Duodenal mucosa (tissue), 2 donors: ENCODE measurements at regions not wholly inside any gene's neighbourhood (a gene's known extent, or its start where the extent isn't known, plus 50 kb on each side); places are given as distances from the start of the nearest gene placed in this dataset.
"Not testable (repeated sequence)": the region's sequence is repeated elsewhere in the genome, so short reads cannot be mapped to it uniquely, and the experiment has no call there.

Experiments used
- H3K27ac ChIP-seq: one replicate; pipeline ENCODE4 v1.7.0; 2013; ENCODE audit warnings: low read depth, low read length
- H3K27me3 ChIP-seq, 2 donors: one replicate each; pipeline ENCODE4 v1.7.0; 2013; ENCODE audit warnings: low read length in 2 of 2, control low read depth in 1 of 2; ENCODE audit not compliant: insufficient read depth in 2 of 2, control insufficient read depth in 1 of 2
- H3K36me3 ChIP-seq, 2 donors: one replicate each; pipeline ENCODE4 v1.7.0; 2013; ENCODE audit warnings: low read length in 2 of 2, control low read depth in 1 of 2; ENCODE audit not compliant: insufficient read depth in 2 of 2, control insufficient read depth in 1 of 2
- H3K4me1 ChIP-seq, 2 donors: one replicate each; pipeline ENCODE4 v1.7.0; 2013; ENCODE audit warnings: low read length in 2 of 2, control low read depth in 1 of 2; ENCODE audit not compliant: insufficient read depth in 2 of 2, control insufficient read depth in 1 of 2
- H3K4me3 ChIP-seq, 2 donors: one replicate each; pipeline ENCODE4 v1.7.0; 2013; ENCODE audit warnings: low read length in 2 of 2, low read depth in 1 of 2
- H3K9ac ChIP-seq, 2 donors: one replicate each; pipeline ENCODE4 v1.7.0; 2013; ENCODE audit warnings: low read length in 2 of 2, low read depth in 1 of 2
- H3K9me3 ChIP-seq, 2 donors: one replicate each; pipeline ENCODE4 v1.7.0; 2013; ENCODE audit warnings: low read length in 2 of 2, control low read depth in 1 of 2; ENCODE audit not compliant: control insufficient read depth in 1 of 2

GRCh38 chr7:11985971-11986370, 154.0 kb upstream of the THSD7A start:
- H3K9me3 ChIP-seq = no peaks in the 10 kb centered on the region
- no peak overlapping the region for H3K27ac ChIP-seq
- no peaks in the 10 kb centered on the region for H3K27me3 ChIP-seq
- H3K4me3 ChIP-seq = no peak overlapping the region
- H3K9ac ChIP-seq = no peak overlapping the region
- H3K36me3 ChIP-seq = no peaks in the 10 kb centered on the region
- H3K4me1 ChIP-seq = no peaks in the 10 kb centered on the region

DNA sequence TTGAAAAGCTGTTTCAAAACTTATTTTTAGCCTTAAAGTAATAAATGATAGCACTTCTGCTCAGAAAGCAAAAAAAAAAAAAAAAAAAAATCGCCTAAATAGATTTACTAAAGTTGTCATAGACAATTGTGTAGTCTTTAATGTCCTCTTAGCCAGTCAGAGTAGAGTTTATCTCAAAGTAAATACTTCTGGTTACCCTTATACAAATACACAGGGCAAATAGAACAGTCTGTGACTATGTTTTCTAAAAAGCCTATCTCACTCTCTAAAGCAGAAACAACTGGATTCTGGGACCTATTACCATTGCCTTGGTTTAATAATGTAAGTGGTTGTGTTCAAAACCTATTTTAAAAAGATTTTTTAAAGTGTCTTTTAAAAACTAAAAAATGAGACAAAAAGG, 156.2 kb upstream of the THSD7A start:
- Histone ChIP-seq H3K9ac (no peak overlapping the region), H3K27ac (no peak overlapping the region), H3K9me3 (no peaks in the 10 kb centered on the region), H3K4me3 (no peak overlapping the region), H3K27me3 (no peaks in the 10 kb centered on the region), H3K4me1 (no peaks in the 10 kb centered on the region), H3K36me3 (no peaks in the 10 kb centered on the region)

DNA sequence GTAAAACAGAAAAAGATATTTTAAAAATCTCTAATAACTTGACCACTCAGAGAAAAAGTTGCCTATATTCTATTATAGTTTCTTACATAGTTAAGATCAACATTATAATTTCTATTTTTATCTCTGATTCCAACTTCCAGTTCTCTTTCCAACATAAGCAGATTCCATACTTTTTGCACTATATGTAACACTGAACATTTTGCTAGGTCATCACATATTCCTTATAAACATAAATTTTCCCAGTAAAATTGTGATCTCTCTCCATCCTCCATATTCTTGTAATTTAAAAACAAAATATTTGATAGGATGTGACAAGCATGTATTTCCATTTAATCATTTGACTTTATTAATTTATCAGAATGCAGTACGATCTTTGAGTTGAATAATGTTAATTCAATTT, 170.4 kb upstream of the THSD7A start:
- no peaks in the 10 kb centered on the region for H3K27me3 ChIP-seq
- no peaks in the 10 kb centered on the region for H3K9me3 ChIP-seq
- no peak overlapping the region for H3K27ac ChIP-seq
- H3K36me3 ChIP-seq = no peaks in the 10 kb centered on the region
- peaks cover 0 to 7% of the 10 kb centered on the region in 2 donors for H3K4me1 ChIP-seq
- H3K4me3 ChIP-seq = no peak overlapping the region
- no peak overlapping the region for H3K9ac ChIP-seq

- no peaks in the 10 kb centered on the region for H3K27me3 ChIP-seq
- H3K4me1 ChIP-seq = peaks cover 0 to 7% of the 10 kb centered on the region in 2 donors
- H3K27ac ChIP-seq = no peak overlapping the region
- no peak overlapping the region for H3K9ac ChIP-seq
- no peaks in the 10 kb centered on the region for H3K9me3 ChIP-seq
- no peak overlapping the region for H3K4me3 ChIP-seq
- no peaks in the 10 kb centered on the region for H3K36me3 ChIP-seq
Observed at GRCh38 chr7:12004581-12004980, 172.6 kb upstream of the THSD7A start.

- H3K27me3 ChIP-seq = no peaks in the 10 kb centered on the region
- H3K4me1 ChIP-seq = peaks cover 0 to 7% of the 10 kb centered on the region in 2 donors
- H3K9me3 ChIP-seq = no peaks in the 10 kb centered on the region
Observed at GRCh38 chr7:12007576-12007975, 175.6 kb upstream of the THSD7A start.

GRCh38 chr7:12013983-12014382, 182.0 kb upstream of the THSD7A start:
- Histone ChIP-seq H3K27ac (no peak overlapping the region), H3K4me1 (no peaks in the 10 kb centered on the region)

More at GRCh38 chr7:12007576-12007975, 175.6 kb upstream of the THSD7A start:
- no peaks in the 10 kb centered on the region for H3K36me3 ChIP-seq
- H3K27ac ChIP-seq = no peak overlapping the region
- no peak overlapping the region for H3K4me3 ChIP-seq
- H3K9ac ChIP-seq = no peak overlapping the region

DNA sequence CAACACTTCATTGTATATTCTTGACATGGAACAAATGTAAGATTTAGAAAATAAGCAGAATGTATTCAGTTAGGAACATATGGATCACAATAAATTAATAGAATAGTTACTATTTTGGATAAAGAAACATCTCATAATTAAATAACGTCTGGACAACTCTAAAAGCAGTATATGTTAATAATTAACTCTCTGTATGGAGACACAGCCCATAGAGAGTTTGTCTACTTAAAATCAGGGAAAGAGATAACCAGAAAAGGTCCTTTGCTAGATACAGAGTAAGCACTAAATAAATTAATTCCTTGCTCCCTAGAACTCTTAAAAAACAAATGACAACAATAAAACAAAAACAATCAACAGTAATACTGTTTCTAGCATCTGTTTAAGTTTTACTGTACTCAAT, 184.4 kb upstream of the THSD7A start:
- no peaks in the 10 kb centered on the region for H3K4me1 ChIP-seq
- no peaks in the 10 kb centered on the region for H3K9me3 ChIP-seq
- H3K9ac ChIP-seq = no peak overlapping the region
- no peak overlapping the region for H3K27ac ChIP-seq
- H3K36me3 ChIP-seq = no peaks in the 10 kb centered on the region
- H3K27me3 ChIP-seq = no peaks in the 10 kb centered on the region
- H3K4me3 ChIP-seq = no peak overlapping the region

More at GRCh38 chr7:12013983-12014382, 182.0 kb upstream of the THSD7A start:
- Histone ChIP-seq H3K27me3 (no peaks in the 10 kb centered on the region), H3K9me3 (no peaks in the 10 kb centered on the region), H3K36me3 (no peaks in the 10 kb centered on the region), H3K9ac (no peak overlapping the region), H3K4me3 (no peak overlapping the region)

DNA sequence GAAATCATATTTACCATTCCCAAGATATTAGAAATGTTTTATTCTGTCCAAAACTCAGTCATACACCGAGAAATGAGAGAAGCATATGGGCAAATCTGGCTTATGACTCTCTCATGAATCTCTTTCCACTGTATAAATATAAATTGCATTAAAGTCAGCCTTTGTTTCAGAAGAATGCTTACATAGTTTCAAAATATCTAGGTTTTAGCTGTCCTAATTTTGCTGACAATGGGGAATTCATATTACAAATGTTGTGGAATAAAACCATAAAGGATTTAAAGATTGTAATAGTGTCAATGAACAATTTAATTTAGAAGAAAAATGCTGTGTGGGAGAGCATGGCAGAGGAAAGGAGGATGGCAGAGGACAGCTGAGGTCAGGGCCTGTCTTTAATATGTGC, 185.0 kb upstream of the THSD7A start:
- Histone ChIP-seq H3K36me3 (no peaks in the 10 kb centered on the region), H3K4me3 (no peak overlapping the region), H3K9me3 (no peaks in the 10 kb centered on the region), H3K9ac (no peak overlapping the region), H3K4me1 (no peaks in the 10 kb centered on the region), H3K27me3 (no peaks in the 10 kb centered on the region), H3K27ac (no peak overlapping the region)

- not testable (repeated sequence) for H3K4me3 ChIP-seq, H3K27ac ChIP-seq, H3K27me3 ChIP-seq, H3K9me3 ChIP-seq, H3K36me3 ChIP-seq, H3K4me1 ChIP-seq, H3K9ac ChIP-seq
Observed at GRCh38 chr7:12022011-12022410, 189.1 kb upstream of the TMEM106B start.

GRCh38 chr7:12025246-12025645, 185.8 kb upstream of the TMEM106B start:
- Histone ChIP-seq H3K27me3 (no peaks in the 10 kb centered on the region), H3K4me3 (no peak overlapping the region), H3K9me3 (no peaks in the 10 kb centered on the region), H3K4me1 (no peaks in the 10 kb centered on the region), H3K36me3 (no peaks in the 10 kb centered on the region), H3K9ac (no peak overlapping the region), H3K27ac (no peak overlapping the region)

DNA sequence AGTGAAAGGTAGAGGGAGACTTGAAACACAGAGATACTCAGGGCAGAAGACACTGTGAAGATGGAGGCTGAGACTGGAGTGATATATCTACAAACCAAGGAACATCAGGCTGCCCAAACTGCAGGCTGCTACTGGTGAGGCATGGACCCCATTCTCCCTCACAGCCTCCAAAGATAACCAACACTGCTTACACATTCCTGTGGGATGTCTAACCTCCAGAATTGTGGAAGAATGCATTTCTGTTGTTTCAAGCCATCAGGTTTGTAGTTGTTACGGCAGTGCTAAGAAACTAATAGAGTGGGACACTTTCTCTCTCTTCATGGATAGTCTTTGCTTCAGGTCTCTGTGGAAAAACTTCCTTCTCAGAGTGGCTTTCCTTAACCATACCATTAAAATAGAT, 182.6 kb upstream of the TMEM106B start:
- Histone ChIP-seq H3K4me3 (no peak overlapping the region), H3K27me3 (no peaks in the 10 kb centered on the region), H3K9me3 (no peaks in the 10 kb centered on the region), H3K9ac (no peak overlapping the region), H3K36me3 (no peaks in the 10 kb centered on the region), H3K4me1 (no peaks in the 10 kb centered on the region), H3K27ac (no peak overlapping the region)
